NCI-H2107 treated with DMSO at 0.1 percent for 48 hours (cell line): ENCODE measurements at regions not wholly inside any gene's neighbourhood (a gene's known extent, or its start where the extent isn't known, plus 50 kb on each side); places are given as distances from the start of the nearest gene placed in this dataset.

ENCODE experiments used
- DNase-seq: peaks from one replicate; lab custom pipeline; 2025; ENCODE audit not compliant: unreplicated experiment; lab: John Stamatoyannopoulos, UW

DNA sequence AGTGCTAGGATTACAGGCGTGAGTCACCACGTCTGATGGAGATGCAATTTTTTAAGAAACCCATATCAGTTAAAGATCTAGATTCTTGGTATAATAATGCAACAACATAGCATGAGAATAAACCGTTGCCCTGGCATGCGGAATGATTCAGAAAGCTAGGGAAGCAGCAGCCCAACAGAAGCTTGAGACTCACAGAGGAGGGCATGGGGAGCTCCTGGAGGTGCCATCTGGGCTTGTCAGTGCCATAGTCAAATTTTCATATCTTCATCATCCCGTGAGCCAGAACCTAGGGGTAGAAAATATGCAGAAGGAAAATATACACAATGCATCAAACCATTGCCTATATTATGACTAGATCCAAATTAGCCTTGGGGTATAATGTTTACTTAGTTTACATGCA, 118.7 kb upstream of the ADAMTS16 start:
- no peak for DNase-seq

DNA sequence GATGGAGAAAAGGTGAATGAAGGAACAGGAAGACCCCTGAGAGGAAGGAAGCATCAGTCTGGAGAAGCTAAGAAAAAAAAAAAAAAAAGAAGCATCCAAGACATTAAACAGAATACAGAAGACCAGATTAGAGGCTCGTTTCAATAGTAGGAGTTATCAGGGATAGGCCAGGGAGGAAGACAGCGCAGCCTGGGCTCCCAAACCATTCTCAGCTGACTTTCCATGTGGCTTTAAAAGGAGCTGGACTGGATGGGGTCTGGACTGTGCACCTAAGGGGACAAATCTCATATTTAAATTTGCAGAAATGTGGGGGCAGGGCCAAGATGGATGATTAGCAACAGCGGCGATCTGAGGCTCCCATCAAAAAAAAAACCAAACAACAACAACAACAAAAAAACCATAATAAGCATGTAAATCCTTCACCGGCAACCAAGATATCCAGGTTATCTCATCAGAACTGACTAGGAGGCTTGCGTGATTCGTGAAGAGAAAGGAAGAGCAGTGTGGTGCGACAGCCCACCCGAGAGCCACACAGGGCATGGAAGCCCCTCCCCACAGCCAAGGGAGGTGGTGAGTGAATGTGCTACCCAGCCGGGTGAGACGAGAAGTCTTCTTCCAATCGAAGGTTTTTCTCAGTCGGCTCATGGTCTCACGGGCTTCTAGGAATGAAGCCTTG, 114.9 kb upstream of the ADAMTS16 start:
- DNase-seq: no peak

DNA sequence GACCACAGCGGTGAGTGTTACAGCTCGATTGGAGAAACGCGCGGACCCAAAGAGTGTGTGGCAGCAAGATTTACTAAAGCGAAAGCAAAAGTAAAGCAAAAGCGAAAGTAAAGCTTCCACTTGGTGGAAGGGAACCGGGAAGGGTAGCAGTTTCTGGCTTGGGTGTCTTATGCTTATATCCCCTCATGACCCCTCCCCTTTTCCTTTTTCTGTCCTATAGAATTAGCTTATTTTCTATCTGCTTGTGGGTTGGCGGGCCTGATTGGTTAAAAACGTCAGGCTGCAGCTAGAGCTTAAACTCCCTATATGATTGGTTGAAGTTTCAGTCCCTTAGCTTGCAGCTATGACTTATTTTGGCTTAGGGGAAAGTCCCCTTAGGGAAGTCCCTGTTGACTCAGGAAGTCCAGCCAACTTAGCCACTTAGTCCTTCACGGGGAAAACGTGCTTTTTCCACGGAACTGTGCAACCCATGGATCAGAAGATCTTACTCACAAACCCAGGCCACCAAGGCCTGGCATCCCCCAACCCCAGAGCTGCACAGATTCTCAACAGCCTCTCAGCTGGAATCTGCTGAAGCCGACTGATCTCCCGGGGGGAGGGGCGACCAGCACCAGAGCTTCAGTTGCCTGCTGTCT, 114.2 kb upstream of the ADAMTS16 start:
- peak; percentile 58 for DNase-seq

DNA sequence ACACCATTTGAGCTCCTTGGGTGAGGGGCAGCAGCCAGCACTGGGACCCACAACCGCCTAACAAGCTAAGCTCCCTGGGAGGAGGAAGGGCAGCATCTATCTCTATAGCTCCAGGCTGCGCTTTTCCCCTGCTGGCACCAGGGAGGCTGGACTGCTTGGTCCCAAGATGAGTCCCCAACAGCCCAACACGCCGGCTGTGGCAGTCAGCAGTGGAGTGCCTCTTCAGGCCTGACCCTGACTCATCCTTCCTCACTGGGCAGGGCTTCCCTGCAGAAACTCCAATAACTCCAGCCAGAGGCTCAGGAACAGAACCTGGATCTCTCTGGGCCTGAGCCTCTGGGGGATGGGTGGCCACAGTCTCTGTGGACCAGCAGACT, 113.7 kb upstream of the ADAMTS16 start:
- no peak for DNase-seq

DNA sequence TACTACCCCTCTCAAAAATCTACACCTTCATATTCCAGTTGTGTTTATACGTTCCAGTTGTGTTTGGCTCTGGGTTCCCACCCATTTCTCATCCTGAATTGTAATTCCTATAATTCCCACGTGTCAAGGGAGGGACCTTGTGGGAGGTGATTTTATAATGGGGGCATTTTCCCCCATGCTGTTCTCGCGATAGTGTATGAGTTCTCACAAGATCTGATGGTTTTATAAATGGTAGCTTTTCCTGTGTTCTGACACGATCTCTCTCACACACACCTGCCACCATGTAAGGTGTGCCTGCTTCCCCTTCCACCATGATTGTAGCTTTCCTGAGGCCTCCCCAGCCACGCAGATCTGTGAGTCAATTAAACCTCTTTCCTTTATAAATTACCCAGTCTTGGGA, 108.5 kb upstream of the ADAMTS16 start:
- no peak for DNase-seq

DNA sequence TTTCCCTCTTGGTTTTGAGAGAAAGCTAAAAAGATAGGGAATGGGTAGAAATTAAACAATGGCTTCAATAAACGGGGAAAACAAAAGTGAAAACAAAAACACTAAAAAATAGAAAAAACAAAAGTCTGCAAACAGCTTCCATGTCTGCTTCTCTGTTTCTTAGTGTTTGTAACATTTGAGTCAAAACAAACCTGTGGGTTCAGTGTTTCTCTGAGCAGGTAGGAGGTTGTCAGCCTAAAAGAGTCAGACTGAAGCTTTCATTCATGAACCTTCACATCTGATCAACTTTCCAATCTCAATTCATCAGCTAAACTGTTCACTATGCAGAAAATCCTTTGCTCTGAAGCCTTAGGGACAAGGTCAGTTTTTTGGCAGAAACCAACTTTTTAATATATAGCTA, 102.5 kb upstream of the ADAMTS16 start:
- DNase-seq: no peak

DNA sequence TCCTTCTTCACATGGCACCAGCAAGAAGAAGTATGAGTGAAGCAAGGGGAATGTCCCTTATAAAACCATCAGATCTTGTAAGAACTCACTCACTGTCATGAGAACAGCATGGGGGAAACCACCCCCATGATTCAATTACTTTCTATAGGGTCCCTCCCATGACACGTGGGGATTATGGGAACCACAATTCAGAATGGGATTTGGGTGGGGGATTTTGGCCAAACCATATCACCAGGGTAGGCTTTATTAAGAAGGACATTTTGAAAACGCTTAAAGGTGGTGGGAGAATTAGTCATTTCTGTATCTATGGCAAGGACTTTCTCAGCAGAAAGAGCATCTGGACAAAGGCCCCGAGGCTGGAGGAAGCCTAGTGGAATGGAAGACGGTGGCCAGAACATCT, 100.2 kb upstream of the ADAMTS16 start:
- no peak for DNase-seq

DNA sequence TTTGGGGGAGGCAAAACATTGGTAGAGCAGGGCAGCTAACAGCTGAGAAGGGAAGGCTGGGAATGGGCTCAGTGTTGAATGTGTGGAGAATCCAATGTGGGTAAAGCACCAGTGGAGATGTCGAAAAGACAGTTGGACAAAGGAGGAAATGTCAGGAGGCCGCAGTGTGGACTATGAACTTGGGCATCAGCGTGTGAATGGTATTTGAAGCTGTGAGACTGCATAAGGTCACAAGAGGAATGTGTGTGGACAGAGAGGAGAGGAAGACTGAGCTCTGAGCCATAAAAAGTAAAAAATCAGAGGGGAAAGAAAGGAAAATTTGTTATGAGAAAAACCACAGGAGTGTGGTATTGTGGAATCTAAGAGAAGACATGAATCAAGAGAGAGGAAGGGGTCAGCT, 99.4 kb upstream of the ADAMTS16 start:
- DNase-seq: no peak

DNA sequence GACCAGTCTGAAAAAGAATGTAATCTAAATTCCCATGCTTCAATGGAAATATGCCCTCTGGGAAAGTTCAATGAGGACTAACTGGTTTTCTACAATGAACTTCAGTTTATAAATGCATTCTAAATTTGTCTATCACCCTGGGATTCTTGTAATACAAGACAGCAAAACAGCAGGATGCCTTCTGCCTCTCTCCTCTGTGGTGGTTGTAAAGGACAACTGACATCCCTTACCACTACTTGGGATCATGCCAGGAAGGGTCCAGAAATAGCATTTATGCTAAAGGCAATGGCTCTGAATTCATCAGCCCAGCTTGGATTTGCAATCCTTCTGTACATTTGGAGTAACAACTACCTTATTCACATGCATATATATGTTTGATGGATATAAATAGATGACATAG, 97.3 kb upstream of the ADAMTS16 start:
- no peak for DNase-seq

DNA sequence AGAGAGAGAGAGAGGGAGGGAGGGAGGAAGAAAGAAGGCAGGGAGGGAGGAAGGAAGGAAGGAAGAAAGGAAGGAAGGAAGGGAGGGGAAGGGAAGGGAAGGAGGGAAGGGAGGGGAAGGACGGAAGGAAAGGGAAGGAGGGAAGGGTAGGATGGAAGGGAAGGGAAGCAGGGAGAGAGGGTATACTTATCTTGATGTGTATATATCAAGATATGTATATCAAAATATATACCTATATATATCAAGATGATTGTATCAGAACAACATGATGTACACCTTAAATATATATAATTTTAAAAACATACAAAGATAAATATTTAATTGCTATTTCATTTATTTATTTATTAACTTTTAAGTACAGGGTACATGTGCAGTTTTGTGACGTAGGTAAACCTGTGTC, 96.8 kb upstream of the ADAMTS16 start:
- DNase-seq: no peak

DNA sequence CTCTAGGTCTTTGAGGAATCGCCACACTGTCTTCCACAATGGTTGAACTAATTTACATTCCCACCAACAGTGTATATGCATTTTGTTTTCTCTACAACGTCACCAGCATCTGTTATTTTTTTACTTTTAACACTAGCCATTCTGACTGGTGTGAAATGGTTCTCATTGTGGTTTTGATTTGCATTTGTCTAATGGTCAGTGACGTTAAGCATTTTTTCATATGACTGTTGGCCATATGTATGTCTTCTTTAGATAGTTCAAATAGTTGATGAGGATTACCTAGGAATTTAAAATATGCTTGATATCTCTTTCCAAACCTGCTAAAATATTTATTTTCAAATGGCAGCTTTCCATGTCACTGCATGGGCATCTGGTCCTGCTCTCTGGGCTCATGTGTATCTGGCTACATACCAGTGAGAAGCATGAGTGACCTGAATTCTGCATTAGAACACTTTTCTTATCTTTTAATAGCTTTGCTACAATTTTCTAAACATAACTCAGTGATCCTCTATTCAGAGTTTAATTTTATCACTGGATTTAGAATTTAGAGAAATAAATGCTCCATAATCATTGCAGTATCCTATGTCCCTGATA, 95.8 kb upstream of the ADAMTS16 start:
- no peak for DNase-seq

DNA sequence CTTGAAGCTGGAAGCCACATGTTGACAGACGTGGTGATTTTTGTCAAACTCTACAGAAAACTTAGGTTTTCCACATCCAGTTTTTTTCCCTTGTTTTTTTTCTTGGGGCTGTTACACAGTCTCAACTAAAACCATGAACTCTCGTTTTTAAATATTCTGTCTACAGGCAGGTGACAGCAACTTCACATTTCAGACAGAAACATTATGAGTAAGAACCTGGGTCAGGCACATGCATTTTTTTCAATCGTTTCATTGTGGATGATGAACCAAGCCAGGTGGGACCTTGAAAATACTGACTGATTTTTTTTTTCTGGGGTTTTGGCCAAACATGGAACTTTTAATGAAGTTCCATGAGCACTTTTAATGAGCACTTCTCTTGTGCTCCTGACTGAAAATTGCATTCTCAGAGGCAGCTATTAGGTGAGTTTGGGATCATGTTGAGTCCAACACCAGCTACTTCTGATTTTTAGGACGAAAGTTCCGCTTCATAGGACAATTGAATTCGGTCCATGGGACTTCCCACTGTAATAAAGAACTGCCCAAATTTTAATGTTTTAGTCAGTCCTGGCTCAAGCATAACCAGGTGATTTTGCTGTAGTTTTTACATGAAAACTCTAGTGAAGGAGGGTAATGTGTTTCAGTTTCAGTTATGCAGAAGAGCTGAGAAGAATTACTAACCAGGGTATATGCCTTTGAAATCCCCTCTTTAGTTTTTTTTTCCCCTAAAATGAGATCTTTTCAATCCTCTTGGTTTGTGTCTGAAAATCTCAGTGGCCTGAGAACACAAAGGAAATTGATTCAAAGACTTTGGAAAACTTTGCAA, 93.2 kb upstream of the ADAMTS16 start:
- no peak for DNase-seq

DNA sequence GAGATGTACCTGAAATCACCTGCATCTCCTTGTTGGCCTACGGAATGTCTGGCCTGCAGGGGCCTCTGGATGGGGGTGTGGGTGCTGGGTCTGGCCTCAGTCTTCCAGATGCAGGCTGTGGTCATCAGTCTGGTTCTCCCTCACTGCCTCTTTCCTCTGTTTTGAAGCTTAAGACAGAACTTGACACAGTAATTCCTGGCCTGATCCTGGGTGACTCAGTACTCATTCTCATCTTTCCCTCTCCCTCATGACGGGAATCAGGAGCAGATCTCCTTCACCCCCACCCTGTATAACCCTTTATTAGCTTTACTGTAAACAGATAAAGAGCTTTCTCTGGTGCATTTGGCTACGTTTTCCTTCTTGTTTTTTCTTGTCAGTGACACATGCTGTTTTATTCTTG, 89.3 kb upstream of the ADAMTS16 start:
- DNase-seq: no peak

DNA sequence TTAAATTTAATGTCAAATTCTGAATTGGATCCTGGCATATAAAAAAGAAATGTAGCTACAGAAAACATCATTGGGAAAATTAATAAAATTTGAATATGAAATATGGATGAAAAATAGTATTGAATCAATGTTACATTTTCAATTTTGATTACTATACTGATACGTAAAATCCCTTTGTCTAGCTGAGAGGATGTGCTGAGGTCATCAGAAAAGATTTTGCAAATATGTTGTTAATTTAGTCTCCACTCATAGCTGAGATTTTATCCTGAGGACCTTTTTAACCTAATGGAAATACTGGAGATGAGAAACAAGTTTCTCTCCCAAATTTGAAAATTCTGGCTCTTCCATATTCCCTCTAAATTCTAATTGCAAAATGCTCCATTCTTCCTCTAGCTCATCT, 84.4 kb upstream of the ADAMTS16 start:
- no peak for DNase-seq

DNA sequence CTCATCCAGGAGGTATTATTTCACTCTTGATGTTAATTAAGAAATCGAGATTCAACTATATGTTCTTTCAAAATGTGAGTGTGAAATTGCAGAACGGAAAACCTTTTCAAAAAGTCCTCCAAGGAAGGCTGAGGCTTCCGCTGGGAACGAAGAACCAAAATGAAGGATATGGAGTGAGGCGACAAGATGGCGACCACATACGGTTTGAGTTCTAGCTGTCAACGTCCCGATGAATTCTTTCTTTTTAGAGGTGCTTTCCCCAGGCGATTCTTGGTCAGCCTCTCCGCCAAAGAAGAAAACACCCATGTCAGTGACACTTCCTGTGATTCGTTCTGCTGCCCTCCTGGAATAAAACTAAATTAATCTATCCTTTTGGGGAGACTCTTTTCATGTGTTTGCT, 78.3 kb upstream of the ADAMTS16 start:
- DNase-seq: no peak

DNA sequence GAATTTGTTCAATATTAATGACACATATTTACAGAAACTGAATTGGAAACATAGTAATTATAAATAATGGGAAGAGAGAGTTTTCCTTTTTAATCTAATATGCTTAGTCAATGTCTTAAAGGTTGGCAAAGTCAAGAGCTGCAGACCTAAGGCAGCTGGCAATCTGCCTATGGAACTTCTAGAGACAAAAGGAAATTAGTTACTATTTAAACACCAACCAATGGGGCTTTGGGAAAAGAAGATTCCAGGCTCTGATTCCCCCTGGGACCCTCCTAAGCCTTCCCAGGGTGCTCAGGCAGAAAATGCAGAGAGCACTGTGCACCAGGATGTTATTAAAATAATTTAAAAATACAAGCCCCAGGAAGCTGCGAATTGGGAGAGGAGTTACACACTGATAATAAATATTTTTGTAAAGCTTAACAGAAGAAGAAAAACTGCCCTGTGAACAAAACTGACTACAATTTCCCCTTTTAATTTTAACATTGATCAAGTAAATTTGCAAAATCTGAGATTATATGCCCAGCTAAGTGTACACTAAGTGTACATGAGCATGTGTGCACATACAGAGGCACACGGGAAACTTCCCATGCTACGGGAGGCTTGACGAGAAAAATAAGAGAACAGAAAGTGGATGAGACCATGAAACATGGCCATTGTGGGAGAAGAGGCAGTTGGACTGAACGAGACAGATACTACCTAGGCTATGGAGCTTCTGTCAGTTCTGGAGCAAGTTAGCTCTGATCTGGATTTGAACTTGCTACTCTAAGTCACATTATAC, 77.4 kb upstream of the ADAMTS16 start:
- no peak for DNase-seq

DNA sequence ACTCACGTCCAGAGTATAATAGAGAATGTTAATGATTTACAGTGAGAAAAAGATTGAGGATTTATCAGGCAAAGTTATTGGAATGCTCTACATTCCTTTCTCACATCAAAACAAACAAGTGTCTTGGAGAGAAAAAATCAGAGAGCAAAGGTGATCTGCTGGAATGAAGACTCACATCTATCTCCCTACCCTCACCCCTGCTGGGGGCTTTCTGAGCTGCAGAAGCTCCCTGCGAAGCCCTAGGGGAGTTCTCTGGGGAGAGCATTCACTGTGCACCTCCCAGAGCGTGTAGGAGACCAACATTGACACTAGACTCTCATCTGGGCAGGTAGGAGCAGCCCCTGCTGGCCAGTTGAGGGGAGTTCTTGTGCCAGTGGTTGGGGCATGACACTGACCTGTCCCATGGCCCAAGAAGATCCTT, 76.6 kb upstream of the ADAMTS16 start:
- no peak for DNase-seq

DNA sequence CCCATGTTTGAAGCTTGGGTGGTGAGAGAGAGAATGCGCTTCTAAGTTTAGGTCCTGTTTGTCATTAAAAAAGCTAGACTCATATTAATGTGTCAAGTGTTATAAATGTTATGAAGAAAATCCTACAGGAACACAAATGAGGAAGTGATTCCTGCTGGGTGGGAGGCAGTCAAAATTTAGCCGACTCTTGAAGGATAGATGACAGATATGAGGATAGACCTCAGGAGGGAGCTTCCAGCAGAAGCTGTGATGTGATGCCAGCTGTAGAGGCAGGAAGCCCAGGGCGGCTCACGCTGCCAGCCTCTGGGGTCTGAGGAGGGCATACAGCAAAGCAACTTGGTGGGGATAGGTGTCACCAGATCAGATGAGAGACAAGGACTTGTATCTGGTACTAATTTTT, 74.7 kb upstream of the ADAMTS16 start:
- DNase-seq: no peak

DNA sequence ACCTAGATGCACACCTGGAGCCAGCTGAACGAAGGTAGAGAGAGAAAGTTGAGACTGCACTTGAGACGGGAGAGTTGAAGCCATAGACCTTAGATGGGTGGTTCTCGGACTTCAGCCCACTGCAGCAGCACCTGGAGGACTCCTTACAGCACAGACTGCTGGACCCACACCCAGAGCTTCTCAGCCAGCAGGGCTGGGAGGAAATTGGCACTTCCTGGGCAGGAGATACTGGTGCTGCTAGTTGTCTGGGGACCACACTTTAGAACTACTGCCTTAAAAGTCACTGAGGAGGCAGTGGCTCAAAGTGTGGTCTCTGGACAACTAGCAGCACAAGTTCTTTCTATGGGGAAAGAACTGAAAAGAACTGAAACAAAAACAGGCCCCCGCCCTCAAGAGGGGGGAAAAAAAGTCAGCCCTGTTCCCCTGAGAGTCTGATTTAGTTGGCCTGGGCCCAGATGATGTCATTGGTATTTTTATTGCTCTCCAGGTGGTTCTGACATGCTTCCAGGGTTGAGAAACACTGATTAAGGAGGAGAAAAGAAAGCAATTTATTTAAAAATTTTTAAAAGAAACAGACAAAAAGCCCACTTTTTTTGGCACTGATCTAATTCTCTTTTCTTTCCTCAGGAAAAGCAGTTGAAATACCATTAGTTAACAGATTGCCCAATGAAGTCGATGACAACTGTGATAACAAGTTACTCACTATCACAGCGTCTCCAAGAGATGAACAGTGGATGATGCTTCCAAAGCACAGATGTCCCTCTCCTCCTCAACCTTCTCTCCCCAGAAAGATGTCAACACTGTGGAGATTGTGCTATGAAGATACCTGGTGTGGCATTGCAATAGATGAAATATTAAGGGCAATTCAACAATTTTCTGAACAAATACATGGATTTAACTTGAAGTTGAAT, 73.6 kb upstream of the ADAMTS16 start:
- no peak for DNase-seq

DNA sequence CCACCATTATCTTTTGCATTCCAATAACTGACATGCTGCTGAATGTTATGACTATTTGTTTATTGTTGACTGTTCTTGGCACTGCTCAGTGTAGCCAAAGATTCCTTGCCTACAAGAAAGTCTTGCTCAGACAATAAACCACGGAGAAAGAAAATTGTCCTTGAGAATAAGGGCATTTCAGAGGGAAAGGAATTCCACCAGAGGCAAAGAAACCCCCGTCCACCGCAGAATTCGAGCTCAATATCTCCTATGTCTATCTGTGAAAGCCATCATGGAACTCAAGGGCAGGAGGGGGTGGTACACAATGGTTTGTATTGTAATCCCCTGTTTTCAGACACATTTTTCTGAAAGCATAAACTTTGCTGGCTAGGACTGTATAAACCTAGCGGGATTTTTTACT, 70.3 kb upstream of the ADAMTS16 start:
- no peak for DNase-seq
